HepG2 (cell line): ENCODE measurements at regions not wholly inside any gene's neighbourhood (a gene's known extent, or its start where the extent isn't known, plus 50 kb on each side); places are given as distances from the start of the nearest gene placed in this dataset.

ENCODE experiments used
- ELF3 ChIP-seq: IDR thresholded peaks from 2 replicates; pipeline ENCODE4 v1.6.1; 2016; ENCODE audit warnings: missing genetic modification reagents, missing compliant biosample characterization
- ERF ChIP-seq: IDR thresholded peaks from 2 replicates; pipeline ENCODE4 v1.6.1; 2018; ENCODE audit warnings: missing biosample characterization, missing genetic modification reagents
- FIP1L1 ChIP-seq: fragments of 200-400 bp; formaldehyde crosslinking; IDR thresholded peaks from 2 replicates; pipeline ENCODE4 v1.6.1; 2018; ENCODE audit warnings: low read depth, mild to moderate bottlenecking, low read length, moderate library complexity, borderline replicate concordance; ENCODE audit not compliant: insufficient read depth
- FOXP1 ChIP-seq, 2 experiments: fragments of 450-650 bp in 1 of 2; IDR thresholded peaks; 2 replicates each; pipeline ENCODE4 v1.6.1; 2017 to 2018; ENCODE audit warnings: antibody characterized with exemption in 1 of 2
- HMGXB3 ChIP-seq: sonication (generic); formaldehyde crosslinking; IDR thresholded peaks from 2 replicates; pipeline ENCODE4 v1.4.0; 2020; ENCODE audit warnings: missing genetic modification reagents, borderline replicate concordance
- HNF4A ChIP-seq: sonication (generic); formaldehyde crosslinking; IDR thresholded peaks from 2 replicates; pipeline ENCODE4 v1.4.0; 2020; ENCODE audit warnings: missing genetic modification reagents
- MED1 ChIP-seq: sonication (generic); formaldehyde crosslinking; IDR thresholded peaks from 2 replicates; pipeline ENCODE4 v1.4.0; 2020; ENCODE audit warnings: missing genetic modification reagents
- NFE2 ChIP-seq: sonication (generic); formaldehyde crosslinking; IDR thresholded peaks from 2 replicates; pipeline ENCODE4 v1.4.0; 2020; ENCODE audit warnings: missing genetic modification reagents
- NR2C2 ChIP-seq: sonication (generic); formaldehyde crosslinking; IDR thresholded peaks from 2 replicates; pipeline ENCODE4 v1.4.0; 2020; ENCODE audit warnings: missing genetic modification reagents, mild to moderate bottlenecking, moderate library complexity, borderline replicate concordance
- PAXIP1 ChIP-seq: sonication (generic); formaldehyde crosslinking; conservative IDR thresholded peaks from 2 replicates; pipeline ENCODE4 v1.4.0; 2020; ENCODE audit warnings: mild to moderate bottlenecking, missing genetic modification reagents, moderate library complexity
- SALL1 ChIP-seq: sonication (generic); formaldehyde crosslinking; IDR thresholded peaks from 2 replicates; pipeline ENCODE4 v1.8.0; 2022; ENCODE audit warnings: mild to moderate bottlenecking, missing genetic modification reagents
- SOX5 ChIP-seq: IDR thresholded peaks from 2 replicates; pipeline ENCODE4 v1.6.1; 2016; ENCODE audit warnings: borderline replicate concordance
- TEAD3 ChIP-seq: optimal IDR thresholded peaks from 2 replicates; pipeline ENCODE3; 2016; ENCODE audit warnings: borderline replicate concordance
- YEATS2 ChIP-seq: sonication (generic); formaldehyde crosslinking; IDR thresholded peaks from 2 replicates; pipeline ENCODE4 v1.4.0; 2020; ENCODE audit warnings: missing genetic modification reagents, borderline replicate concordance
- ZBED4 ChIP-seq: sonication (generic); formaldehyde crosslinking; IDR thresholded peaks from 2 replicates; pipeline ENCODE4 v1.4.0; 2020; ENCODE audit warnings: missing genetic modification reagents, borderline replicate concordance
- ZKSCAN8 ChIP-seq: IDR thresholded peaks from 2 replicates; pipeline ENCODE4 v1.6.1; 2016; ENCODE audit warnings: borderline replicate concordance, missing genetic modification reagents, missing compliant biosample characterization
- ZNF292 ChIP-seq: sonication (generic); formaldehyde crosslinking; IDR thresholded peaks from 2 replicates; pipeline ENCODE4 v1.8.1; 2022; ENCODE audit warnings: mild to moderate bottlenecking, low read depth, missing genetic modification reagents, borderline replicate concordance
- ZNF546 ChIP-seq: sonication (generic); formaldehyde crosslinking; conservative IDR thresholded peaks from 2 replicates; pipeline ENCODE4 v1.8.1; 2023; ENCODE audit warnings: mild to moderate bottlenecking, missing genetic modification reagents
- ZNF878 ChIP-seq: sonication (generic); formaldehyde crosslinking; IDR thresholded peaks from 2 replicates; pipeline ENCODE4 v1.8.1; 2023; ENCODE audit warnings: mild to moderate bottlenecking, missing genetic modification reagents, moderate library complexity

GRCh38 chr12:76621582-76622024, 62.0 kb upstream of the OSBPL8 start (continued):
- TF ChIP-seq PAXIP1, result peak; percentile 80
- TF ChIP-seq FIP1L1, result no peak
- TF ChIP-seq SOX5 (CRISPR knock-in tag), result peak; percentile 100
- TF ChIP-seq TEAD3 (CRISPR knock-in tag), result peak; percentile 51
- TF ChIP-seq ZKSCAN8, result peak; percentile 76; the same call in 1 of the 2 replicates
- 0 out of 2 replicates have a peak, but pooled peaks have one; percentile 15 for TF ChIP-seq ELF3 (CRISPR knock-in tag)
- peak; percentile 52 for TF ChIP-seq MED1 (CRISPR knock-in tag)
- 0 out of 2 replicates have a peak, but pooled peaks have one; percentile 38 for TF ChIP-seq HMGXB3 (CRISPR knock-in tag)
- TF ChIP-seq NR2C2 (CRISPR knock-in tag), result peak; percentile 25; the same call in 1 of the 2 replicates
- TF ChIP-seq YEATS2 (CRISPR knock-in tag), result peak; percentile 54; the same call in 1 of the 2 replicates
- peak; percentile 86 for TF ChIP-seq HNF4A
- peak; percentile 37; the same call in 1 of the 2 replicates for TF ChIP-seq ZNF878 (CRISPR knock-in tag)
- TF ChIP-seq SALL1 (CRISPR knock-in tag), result peak; percentile 73; the same call in 1 of the 2 replicates
- TF ChIP-seq FOXP1 (IDR thresholded peaks at IDR 0.05), result peak; percentile 68; the same call in 1 of the 2 replicates
- peak; percentile 80; the same call in 1 of the 2 replicates for TF ChIP-seq FOXP1 (CRISPR knock-in tag; IDR thresholded peaks at IDR 0.05)
- TF ChIP-seq ERF (CRISPR knock-in tag), result peak; percentile 67; the same call in 1 of the 2 replicates
- TF ChIP-seq ZNF546 (CRISPR knock-in tag), result no peak
- TF ChIP-seq NFE2, result no peak
- no peak for TF ChIP-seq ZNF292 (CRISPR knock-in tag)
- no peak for TF ChIP-seq ZBED4 (CRISPR knock-in tag)
